ENCODE measurements at regions not wholly inside any gene's neighbourhood (a gene's known extent, or its start where the extent isn't known, plus 50 kb on each side); places are given as distances from the start of the nearest gene placed in this dataset.

DNA sequence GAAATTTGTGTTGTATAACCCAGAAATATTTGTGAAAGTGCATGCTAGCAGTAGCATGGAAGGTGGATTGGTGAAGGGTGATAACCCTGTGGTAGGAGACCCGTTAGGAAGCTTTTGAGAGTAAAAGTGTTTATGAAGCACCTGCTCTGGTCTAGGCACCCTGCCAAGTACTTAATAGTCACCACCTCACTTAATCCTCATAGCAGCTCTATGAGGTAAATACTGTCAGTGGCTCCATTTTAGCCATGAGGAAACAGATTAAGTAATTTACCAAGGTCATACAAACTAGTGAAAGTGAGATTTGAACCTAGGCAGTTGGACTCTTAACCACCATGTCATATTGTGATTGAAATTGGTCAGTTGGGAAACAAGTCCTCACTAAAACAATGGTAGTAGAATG is 66.8 kb downstream of the TET3 start:
- H3K27me3 ChIP-seq = no peaks in the 10 kb centered on the region
- no peaks in the 10 kb centered on the region for H3K4me1 ChIP-seq
- H3K27ac ChIP-seq = no peak overlapping the region
- no peaks in the 10 kb centered on the region for H3K9me3 ChIP-seq
- H3K36me3 ChIP-seq = no peaks in the 10 kb centered on the region
- TF ChIP-seq, protein P1, sequence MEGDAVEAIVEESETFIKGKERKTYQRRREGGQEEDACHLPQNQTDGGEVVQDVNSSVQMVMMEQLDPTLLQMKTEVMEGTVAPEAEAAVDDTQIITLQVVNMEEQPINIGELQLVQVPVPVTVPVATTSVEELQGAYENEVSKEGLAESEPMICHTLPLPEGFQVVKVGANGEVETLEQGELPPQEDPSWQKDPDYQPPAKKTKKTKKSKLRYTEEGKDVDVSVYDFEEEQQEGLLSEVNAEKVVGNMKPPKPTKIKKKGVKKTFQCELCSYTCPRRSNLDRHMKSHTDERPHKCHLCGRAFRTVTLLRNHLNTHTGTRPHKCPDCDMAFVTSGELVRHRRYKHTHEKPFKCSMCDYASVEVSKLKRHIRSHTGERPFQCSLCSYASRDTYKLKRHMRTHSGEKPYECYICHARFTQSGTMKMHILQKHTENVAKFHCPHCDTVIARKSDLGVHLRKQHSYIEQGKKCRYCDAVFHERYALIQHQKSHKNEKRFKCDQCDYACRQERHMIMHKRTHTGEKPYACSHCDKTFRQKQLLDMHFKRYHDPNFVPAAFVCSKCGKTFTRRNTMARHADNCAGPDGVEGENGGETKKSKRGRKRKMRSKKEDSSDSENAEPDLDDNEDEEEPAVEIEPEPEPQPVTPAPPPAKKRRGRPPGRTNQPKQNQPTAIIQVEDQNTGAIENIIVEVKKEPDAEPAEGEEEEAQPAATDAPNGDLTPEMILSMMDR (IDR thresholded peaks at IDR 0.05) = no peak
- TF ChIP-seq POLR2A (IDR thresholded peaks at IDR 0.05) = no peak
- DNase-seq = no peak
- intact Hi-C loops (cut with DNase I; ENCODE audit: low total_unique reads) = no loop called here
- no peak overlapping the region for H3K4me3 ChIP-seq

DNA sequence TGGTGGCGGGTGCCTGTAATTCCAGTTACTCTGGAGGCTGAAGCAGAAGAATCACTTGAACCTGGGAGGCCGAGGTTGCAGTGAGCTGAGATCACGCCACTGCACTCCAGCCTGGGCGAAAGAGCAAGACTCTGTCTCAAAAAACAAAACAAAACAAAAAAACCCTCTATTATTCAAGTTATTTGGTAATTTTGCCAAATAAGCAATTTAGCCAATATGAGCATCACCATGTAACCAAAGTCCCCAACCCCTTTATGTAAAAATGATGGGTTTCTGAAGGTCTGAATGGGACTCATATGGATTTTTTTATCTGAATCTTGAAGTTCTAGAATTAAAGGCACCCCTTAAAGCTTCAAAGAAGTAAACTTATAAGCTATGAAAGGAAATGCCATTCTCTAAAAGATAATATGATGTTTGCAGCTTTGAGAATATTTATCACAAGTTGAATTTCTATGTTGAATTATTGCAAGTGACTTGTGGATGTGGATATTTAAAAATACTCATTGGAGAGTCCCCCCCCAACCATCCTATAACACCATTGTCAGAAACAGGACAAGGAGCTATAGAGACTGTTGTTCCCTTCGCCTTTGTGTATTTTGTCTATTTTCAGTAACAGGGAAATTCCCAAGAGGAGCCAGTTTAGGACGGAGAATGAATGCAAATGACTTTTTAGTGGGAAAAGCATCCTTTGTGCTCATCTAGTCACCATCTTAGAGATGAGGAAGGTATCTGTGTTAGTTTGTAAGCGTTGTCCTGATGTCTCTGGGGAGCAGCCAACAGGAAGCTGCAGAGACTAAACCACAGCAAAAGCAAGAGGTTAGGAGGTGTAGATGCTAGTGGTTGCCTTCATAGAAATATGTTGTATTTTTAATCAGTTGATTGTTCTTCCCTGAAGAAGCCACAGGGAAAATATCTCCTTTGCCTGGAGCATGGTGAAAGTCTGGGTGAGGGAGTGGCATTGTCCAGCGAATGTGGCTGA is 68.3 kb downstream of the TET3 start:
- H3K27me3 ChIP-seq = no peaks in the 10 kb centered on the region
- no peaks in the 10 kb centered on the region for H3K36me3 ChIP-seq
- intact Hi-C loops (cut with DNase I; ENCODE audit: low total_unique reads) = no loop called here
- H3K4me3 ChIP-seq = no peak overlapping the region
- H3K9me3 ChIP-seq = no peaks in the 10 kb centered on the region
- no peak overlapping the region for H3K27ac ChIP-seq
- no peak for DNase-seq
- no peak for TF ChIP-seq POLR2A (IDR thresholded peaks at IDR 0.05)
- TF ChIP-seq, protein P1 (IDR thresholded peaks at IDR 0.05) = no peak
- H3K4me1 ChIP-seq = no peaks in the 10 kb centered on the region

GRCh38 chr2:74053959-74054715 is 69.4 kb downstream of the TET3 start:
- H3K4me1 ChIP-seq = no peaks in the 10 kb centered on the region
- no peak overlapping the region for H3K27ac ChIP-seq
- DNase-seq = no peak
- H3K4me3 ChIP-seq = no peak overlapping the region
- H3K27me3 ChIP-seq = no peaks in the 10 kb centered on the region
- TF ChIP-seq POLR2A (IDR thresholded peaks at IDR 0.05) = no peak
- TF ChIP-seq, protein P1 (IDR thresholded peaks at IDR 0.05) = no peak
- intact Hi-C loops (cut with DNase I; ENCODE audit: low total_unique reads) = no loop called here
- H3K9me3 ChIP-seq = no peaks in the 10 kb centered on the region
- no peaks in the 10 kb centered on the region for H3K36me3 ChIP-seq

DNA sequence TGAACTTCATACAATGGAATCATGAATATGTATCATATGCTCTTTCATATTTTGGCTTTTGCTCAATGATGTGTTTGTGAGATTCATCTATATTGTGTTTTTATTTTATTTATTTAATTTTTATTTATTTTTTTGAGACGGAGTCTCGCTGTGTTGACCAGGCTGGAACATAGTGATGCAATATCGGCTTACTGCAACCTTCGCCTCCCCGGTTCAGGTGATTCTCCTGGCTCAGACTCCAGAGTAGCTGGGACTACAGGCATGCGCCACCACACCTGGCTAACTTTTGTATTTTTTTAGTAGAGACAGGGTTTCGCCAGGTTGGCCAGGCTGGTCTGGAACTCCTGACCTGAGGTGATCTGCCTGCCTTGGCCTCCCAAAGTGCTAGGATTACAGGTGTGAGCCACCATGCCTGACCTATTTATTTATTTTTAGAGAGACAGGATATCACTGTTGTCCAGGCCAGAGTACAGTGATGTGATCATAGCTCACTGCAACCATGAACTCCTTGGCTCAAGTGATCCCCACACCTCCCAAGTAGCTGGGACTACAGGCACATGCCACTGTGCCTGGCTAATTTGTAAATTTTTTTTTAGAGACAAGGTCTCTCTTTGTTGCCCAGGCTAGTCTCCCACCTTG is 74.5 kb downstream of the TET3 start:
- DNase-seq = no peak
- H3K36me3 ChIP-seq = no peaks in the 10 kb centered on the region
- no peaks in the 10 kb centered on the region for H3K9me3 ChIP-seq
- intact Hi-C loops (cut with DNase I; ENCODE audit: low total_unique reads) = no loop called here
- H3K4me3 ChIP-seq = no peak overlapping the region
- no peaks in the 10 kb centered on the region for H3K4me1 ChIP-seq
- H3K27ac ChIP-seq = no peak overlapping the region
- TF ChIP-seq POLR2A (IDR thresholded peaks at IDR 0.05) = no peak
- TF ChIP-seq, protein P1 (IDR thresholded peaks at IDR 0.05) = no peak
- no peaks in the 10 kb centered on the region for H3K27me3 ChIP-seq
